ENCODE measurements at regions not wholly inside any gene's neighbourhood (a gene's known extent, or its start where the extent isn't known, plus 50 kb on each side); places are given as distances from the start of the nearest gene placed in this dataset.
"Not testable (repeated sequence)": the region's sequence is repeated elsewhere in the genome, so short reads cannot be mapped to it uniquely, and the experiment has no call there.

DNA sequence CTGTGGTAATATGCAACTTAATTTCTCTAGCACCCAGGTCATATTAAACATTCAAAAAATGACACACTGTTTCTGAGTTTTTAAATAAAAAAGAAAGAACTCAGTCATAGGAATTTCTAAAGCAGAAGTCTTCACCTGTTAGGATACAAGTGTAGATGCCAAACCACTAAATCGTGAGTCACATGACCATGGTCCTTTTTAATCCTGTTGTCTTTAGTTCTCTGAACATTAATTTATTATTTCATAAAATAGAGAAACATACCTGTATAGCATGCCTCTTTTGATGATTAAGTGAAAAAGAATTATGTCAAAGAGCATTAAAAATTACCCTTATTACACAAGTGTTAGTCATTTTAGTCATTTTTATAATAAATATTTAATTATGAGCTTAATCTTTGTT, 398.8 kb downstream of the CCDC85A start:
- Mint-ChIP-seq H3K36me3 (no peaks in the 10 kb centered on the region), H3K4me3 (no peak overlapping the region), H3K4me1 (peaks cover 7% of the 10 kb centered on the region), H3K27ac (no peak overlapping the region), H3K27me3 (ENCODE audit: low read depth) (no peaks in the 10 kb centered on the region), H3K9me3 (peaks cover 29% of the 10 kb centered on the region)
- TF ChIP-seq, protein P1, sequence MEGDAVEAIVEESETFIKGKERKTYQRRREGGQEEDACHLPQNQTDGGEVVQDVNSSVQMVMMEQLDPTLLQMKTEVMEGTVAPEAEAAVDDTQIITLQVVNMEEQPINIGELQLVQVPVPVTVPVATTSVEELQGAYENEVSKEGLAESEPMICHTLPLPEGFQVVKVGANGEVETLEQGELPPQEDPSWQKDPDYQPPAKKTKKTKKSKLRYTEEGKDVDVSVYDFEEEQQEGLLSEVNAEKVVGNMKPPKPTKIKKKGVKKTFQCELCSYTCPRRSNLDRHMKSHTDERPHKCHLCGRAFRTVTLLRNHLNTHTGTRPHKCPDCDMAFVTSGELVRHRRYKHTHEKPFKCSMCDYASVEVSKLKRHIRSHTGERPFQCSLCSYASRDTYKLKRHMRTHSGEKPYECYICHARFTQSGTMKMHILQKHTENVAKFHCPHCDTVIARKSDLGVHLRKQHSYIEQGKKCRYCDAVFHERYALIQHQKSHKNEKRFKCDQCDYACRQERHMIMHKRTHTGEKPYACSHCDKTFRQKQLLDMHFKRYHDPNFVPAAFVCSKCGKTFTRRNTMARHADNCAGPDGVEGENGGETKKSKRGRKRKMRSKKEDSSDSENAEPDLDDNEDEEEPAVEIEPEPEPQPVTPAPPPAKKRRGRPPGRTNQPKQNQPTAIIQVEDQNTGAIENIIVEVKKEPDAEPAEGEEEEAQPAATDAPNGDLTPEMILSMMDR (IDR thresholded peaks at IDR 0.05; ENCODE audit: unreplicated experiment): no peak
- no peak for DNase-seq (ENCODE audit: low spot score in 2 of 2, unreplicated experiment in 2 of 2)

DNA sequence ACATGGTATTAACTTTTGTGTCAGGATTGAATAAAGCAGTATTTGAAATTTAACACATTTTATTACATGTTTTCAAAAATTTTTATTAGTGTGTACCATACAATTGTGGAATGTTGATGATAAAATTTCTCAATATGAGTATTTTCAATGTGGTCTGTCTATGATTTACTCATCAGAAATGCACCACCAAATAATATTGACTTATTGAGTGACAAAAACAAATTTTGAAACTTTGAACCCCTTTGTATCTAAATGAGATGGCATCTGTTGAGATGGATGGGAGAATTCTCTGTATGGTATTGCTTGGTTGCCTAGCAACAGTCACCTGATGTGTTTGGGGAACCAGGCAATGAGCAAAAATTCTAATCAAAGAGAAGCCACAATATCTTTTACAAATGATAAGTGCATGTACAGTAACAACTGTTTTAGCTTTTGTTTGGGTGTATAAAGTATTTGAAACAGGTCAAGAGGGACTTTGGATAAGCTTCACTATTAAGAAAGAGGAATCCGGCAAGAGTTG, 400.1 kb downstream of the CCDC85A start:
- H3K27ac Mint-ChIP-seq: no peak overlapping the region
- TF ChIP-seq, protein P1 (IDR thresholded peaks at IDR 0.05; ENCODE audit: unreplicated experiment): no peak
- no peaks in the 10 kb centered on the region for H3K36me3 Mint-ChIP-seq
- peaks cover 17% of the 10 kb centered on the region for H3K9me3 Mint-ChIP-seq
- no peaks in the 10 kb centered on the region for H3K27me3 Mint-ChIP-seq (ENCODE audit: low read depth)
- H3K4me1 Mint-ChIP-seq: peaks cover 13% of the 10 kb centered on the region
- DNase-seq (ENCODE audit: low spot score in 2 of 2, unreplicated experiment in 2 of 2): no peak
- H3K4me3 Mint-ChIP-seq: no peak overlapping the region

DNA sequence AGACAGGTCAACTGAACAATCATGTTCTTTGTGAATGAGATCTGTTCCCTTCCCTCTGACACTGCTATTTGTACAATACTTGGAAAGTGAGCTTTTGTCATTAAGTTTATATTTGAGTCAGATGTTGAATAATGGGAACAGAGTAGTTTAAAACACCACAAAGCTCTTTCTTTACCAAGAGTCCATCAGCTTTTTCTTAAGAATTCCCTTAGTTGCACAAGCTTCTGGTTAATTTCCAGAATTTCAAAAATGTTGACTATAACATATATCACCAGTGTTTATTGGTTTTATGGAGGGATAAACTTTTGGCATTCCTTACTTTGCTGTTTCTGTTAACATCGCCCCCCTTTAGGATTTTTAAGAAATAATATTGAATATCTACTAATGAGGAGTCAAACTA, 403.7 kb downstream of the CCDC85A start:
- H3K9me3 Mint-ChIP-seq: no peaks in the 10 kb centered on the region
- no peak overlapping the region for H3K4me3 Mint-ChIP-seq
- H3K27ac Mint-ChIP-seq: no peak overlapping the region
- H3K4me1 Mint-ChIP-seq: peaks cover 13% of the 10 kb centered on the region
- no peaks in the 10 kb centered on the region for H3K27me3 Mint-ChIP-seq (ENCODE audit: low read depth)
- TF ChIP-seq, protein P1 (IDR thresholded peaks at IDR 0.05; ENCODE audit: unreplicated experiment): no peak
- no peaks in the 10 kb centered on the region for H3K36me3 Mint-ChIP-seq
- no peak for DNase-seq (ENCODE audit: low spot score in 2 of 2, unreplicated experiment in 2 of 2)

DNA sequence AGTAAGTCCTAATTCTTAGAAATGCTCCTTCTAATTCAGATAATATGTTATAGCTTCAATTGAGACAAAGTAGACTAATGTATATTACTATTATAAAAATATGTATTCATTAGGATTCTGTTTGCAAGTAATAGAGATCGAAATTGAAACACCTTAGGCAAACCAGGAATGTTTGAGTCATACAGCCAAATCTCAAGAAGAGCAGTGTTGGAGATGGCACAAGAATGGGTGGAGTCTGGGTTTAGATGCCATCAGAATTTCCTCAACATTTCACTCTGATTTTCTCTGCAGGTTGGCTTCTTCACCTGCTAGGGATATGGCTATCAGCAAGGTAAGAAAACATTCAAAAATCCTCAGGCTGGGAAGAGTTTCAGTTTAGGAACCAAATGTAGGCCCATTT, 405.4 kb downstream of the CCDC85A start:
- Mint-ChIP-seq H3K27ac (no peak overlapping the region), H3K4me1 (peaks cover 12% of the 10 kb centered on the region), H3K4me3 (no peak overlapping the region), H3K27me3 (ENCODE audit: low read depth) (no peaks in the 10 kb centered on the region), H3K9me3 (no peaks in the 10 kb centered on the region), H3K36me3 (no peaks in the 10 kb centered on the region)
- no peak for DNase-seq (ENCODE audit: low spot score in 2 of 2, unreplicated experiment in 2 of 2)
- TF ChIP-seq, protein P1 (IDR thresholded peaks at IDR 0.05; ENCODE audit: unreplicated experiment): no peak

DNA sequence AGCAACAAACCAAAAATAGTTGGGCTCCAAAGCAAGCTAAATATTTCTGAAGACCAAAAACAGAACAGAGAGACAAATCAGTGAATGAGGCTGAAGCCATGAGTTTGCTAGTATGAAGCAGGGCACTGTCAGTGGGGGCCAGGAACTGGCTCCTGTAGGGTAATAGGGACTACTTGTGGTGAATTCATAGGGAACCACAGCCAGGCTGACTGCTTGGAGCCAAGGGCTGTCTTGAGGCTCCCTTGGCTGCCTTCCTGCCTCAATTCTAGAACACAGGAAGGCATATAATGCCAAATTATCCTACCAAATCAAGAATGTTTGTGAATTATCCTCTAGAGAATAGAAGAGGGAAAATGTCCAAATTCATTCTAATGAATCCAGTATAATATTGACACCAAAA, 406.0 kb downstream of the CCDC85A start:
- Mint-ChIP-seq H3K4me1 (peaks cover 12% of the 10 kb centered on the region), H3K27ac (no peak overlapping the region), H3K4me3 (no peak overlapping the region), H3K9me3 (peaks cover 3% of the 10 kb centered on the region), H3K36me3 (no peaks in the 10 kb centered on the region), H3K27me3 (ENCODE audit: low read depth) (no peaks in the 10 kb centered on the region)
- TF ChIP-seq, protein P1 (IDR thresholded peaks at IDR 0.05; ENCODE audit: unreplicated experiment): no peak
- DNase-seq (ENCODE audit: low spot score in 2 of 2, unreplicated experiment in 2 of 2): no peak

DNA sequence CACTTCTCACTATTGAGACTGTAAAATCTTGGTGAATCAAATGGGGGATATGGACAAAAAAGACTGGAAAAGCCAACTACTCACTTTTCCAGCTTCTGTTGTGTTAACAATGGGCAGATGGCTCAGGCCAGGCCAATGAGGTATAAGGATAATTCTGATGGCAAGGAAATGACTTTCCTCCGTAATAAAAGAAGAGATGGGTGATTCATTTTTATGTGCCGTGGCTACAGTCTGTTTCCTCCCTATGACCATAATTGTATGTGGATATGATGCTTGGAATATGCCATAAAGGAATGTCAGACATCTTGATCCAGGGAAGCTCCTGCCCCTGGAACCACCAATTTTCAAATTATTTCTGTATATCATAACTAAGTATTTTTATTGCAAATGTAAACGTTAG, 406.8 kb downstream of the CCDC85A start:
- H3K27me3 Mint-ChIP-seq (ENCODE audit: low read depth): no peaks in the 10 kb centered on the region
- H3K36me3 Mint-ChIP-seq: no peaks in the 10 kb centered on the region

DNA sequence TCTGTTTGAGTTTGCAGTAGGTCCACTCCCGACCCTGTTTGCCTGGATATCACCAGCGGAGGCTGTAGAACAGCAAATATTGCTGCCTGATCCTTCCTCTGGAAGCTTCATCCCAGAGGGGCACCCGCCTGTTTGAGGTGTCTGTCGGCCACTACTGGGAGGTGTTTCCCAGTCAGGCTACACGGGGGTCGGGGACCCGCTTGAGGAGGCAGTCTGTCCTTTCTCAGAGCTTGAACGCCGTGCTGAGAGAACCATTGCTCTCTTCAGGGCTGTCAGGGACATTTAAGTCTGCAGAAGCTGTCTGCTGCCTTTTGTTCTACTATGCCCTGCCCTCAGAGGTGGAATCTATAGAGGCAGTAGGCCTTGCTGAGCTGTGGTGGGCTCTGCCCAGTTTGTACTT, 422.3 kb downstream of the CCDC85A start:
- Mint-ChIP-seq H3K9me3 (peaks cover 15% of the 10 kb centered on the region), H3K27me3 (ENCODE audit: low read depth) (peaks cover 11% of the 10 kb centered on the region)
- H3K4me1 Mint-ChIP-seq; H3K4me3 Mint-ChIP-seq; H3K27ac Mint-ChIP-seq; DNase-seq (ENCODE audit: low spot score in 2 of 2, unreplicated experiment in 2 of 2); H3K36me3 Mint-ChIP-seq: not testable (repeated sequence)

More for the DNA sequence above, 406.8 kb downstream of the CCDC85A start:
- no peak for DNase-seq (ENCODE audit: low spot score in 2 of 2, unreplicated experiment in 2 of 2)
- TF ChIP-seq, protein P1 (IDR thresholded peaks at IDR 0.05; ENCODE audit: unreplicated experiment): no peak
- no peak overlapping the region for H3K4me3 Mint-ChIP-seq
- peaks cover 12% of the 10 kb centered on the region for H3K4me1 Mint-ChIP-seq
- H3K27ac Mint-ChIP-seq: no peak overlapping the region
- H3K9me3 Mint-ChIP-seq: peaks cover 3% of the 10 kb centered on the region
